ENCODE measurements at regions not wholly inside any gene's neighbourhood (a gene's known extent, or its start where the extent isn't known, plus 50 kb on each side); places are given as distances from the start of the nearest gene placed in this dataset.

DNA sequence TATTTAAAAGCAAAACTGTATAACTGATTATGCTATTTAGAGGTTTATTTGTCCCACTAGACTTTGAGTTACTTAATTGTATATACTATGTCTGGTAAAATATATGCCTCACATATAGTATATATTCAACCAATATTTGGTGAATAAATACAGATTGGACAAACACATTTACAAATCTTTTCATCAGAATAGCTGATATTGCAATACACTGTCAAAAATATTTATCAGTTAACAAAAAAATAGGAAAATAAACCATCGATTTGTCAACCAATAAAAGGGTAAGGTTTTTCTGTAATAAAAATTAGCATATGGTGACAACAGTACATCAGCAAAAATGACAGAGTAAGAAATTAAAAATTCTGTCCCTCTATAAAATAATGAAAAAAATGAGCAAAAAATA is 889.9 kb upstream of the INTU start:
- CTCF ChIA-PET (ENCODE audit: low intra/inter-chr PET ratio, low total read pairs) = no interaction called here
- no peaks in the 10 kb centered on the region for H3K79me2 ChIP-seq (ENCODE audit: insufficient read depth, low read length)
- no peak for FAIRE-seq
- intact Hi-C loops (cut with micrococcal nuclease; ENCODE audit: unreplicated experiment) (no loop called here), in situ Hi-C loops (cut with HindIII; ENCODE audit: extremely low pct_ligation_motif_present, low pct_unique_long_range_greater_than_20kb) (no loop called here)
- no peak overlapping the region for H3K9ac ChIP-seq (ENCODE audit: insufficient read depth, low read depth, low read length)
- BruUV-seq (replicated peaks) = no TSS peak
- no peaks in the 10 kb centered on the region for H3K27me3 ChIP-seq (ENCODE audit: control insufficient read depth in 1 of 2, insufficient read depth in 2 of 2, low read length in 2 of 2)
- no peak overlapping the region for H2AFZ ChIP-seq (ENCODE audit: low read length)
- TF ChIP-seq MAFK (conservative IDR thresholded peaks at IDR 0.05 in 1 of 2, IDR thresholded peaks at IDR 0.05 in 1 of 2; ENCODE audit: low read length in 2 of 2) (peak in 1 of 2 experiments; percentile 35; a peak in 2 of 4 replicates), ZSCAN22 (CRISPR knock-in tag; IDR thresholded peaks at IDR 0.05) (no peak)
- 3% methylated on average over 1 of the region's 1 CpG for WGBS (ENCODE audit: low lambda C conversion rate)
- no peaks in the 10 kb centered on the region for H3K36me3 ChIP-seq (replicated peaks in 1 of 2; ENCODE audit: control insufficient read depth in 1 of 2, insufficient read depth in 2 of 2, low read length in 2 of 2)
- POLR2A ChIA-PET = no interaction called here
- H4K20me1 ChIP-seq (ENCODE audit: insufficient read depth, low read length) = no peaks in the 10 kb centered on the region
- H3K9me3 ChIP-seq (ENCODE audit: low read length) = no peaks in the 10 kb centered on the region
- no peak overlapping the region for H3K4me3 ChIP-seq (replicated peaks in 1 of 3; ENCODE audit: insufficient read depth in 1 of 3, low read depth in 2 of 3, low read length in 3 of 3)
- ATAC-seq = no peak
- H3K4me1 ChIP-seq (ENCODE audit: insufficient read depth, low read length) = no peaks in the 10 kb centered on the region
- H3K27ac ChIP-seq (ENCODE audit: extremely low read length, insufficient read depth, low read length) = no peak overlapping the region
- no peak overlapping the region for H3K4me2 ChIP-seq (ENCODE audit: low read depth, low read length)
- DNase-seq (ENCODE audit: low spot score) = no peak

DNA sequence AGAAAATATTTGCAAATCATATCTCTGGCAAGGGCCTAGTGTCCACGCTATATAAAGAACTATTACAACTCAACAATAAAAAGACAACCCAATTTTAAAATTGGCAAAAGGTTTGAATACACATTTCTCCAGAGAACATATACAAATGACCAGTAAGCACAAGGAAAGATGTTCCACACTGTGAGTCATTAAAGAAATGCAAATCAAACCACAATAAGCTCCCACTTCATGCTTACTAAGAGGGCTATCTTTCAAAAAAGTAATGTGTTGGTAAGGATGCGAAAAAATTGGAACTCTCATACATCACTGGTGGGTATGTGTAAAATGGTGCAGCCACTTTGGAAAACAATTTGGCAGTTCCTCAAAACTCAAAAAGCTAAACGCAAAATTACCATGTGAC is 884.0 kb upstream of the INTU start:
- POLR2A ChIA-PET = no interaction called here
- H3K4me2 ChIP-seq (ENCODE audit: low read depth, low read length) = no peak overlapping the region
- no peaks in the 10 kb centered on the region for H3K79me2 ChIP-seq (ENCODE audit: insufficient read depth, low read length)
- H2AFZ ChIP-seq (ENCODE audit: low read length) = no peak overlapping the region
- H3K4me1 ChIP-seq (ENCODE audit: insufficient read depth, low read length) = no peaks in the 10 kb centered on the region
- H3K36me3 ChIP-seq (replicated peaks in 1 of 2; ENCODE audit: control insufficient read depth in 1 of 2, insufficient read depth in 2 of 2, low read length in 2 of 2) = no peaks in the 10 kb centered on the region
- ATAC-seq = no peak
- no peak overlapping the region for H3K27ac ChIP-seq (ENCODE audit: extremely low read length, insufficient read depth, low read length)
- H3K4me3 ChIP-seq (replicated peaks in 1 of 3; ENCODE audit: insufficient read depth in 1 of 3, low read depth in 2 of 3, low read length in 3 of 3) = no peak overlapping the region
- no TSS peak for BruUV-seq (replicated peaks)
- CTCF ChIA-PET (ENCODE audit: low intra/inter-chr PET ratio, low total read pairs) = no interaction called here
- no peaks in the 10 kb centered on the region; a peak in 1 of 5 replicates for H3K27me3 ChIP-seq (ENCODE audit: control insufficient read depth in 1 of 2, insufficient read depth in 2 of 2, low read length in 2 of 2)
- FAIRE-seq = no peak
- no peaks in the 10 kb centered on the region for H4K20me1 ChIP-seq (ENCODE audit: insufficient read depth, low read length)
- intact Hi-C loops (cut with micrococcal nuclease; ENCODE audit: unreplicated experiment) = no loop called here
- 2% methylated on average over 3 of the region's 3 CpGs for WGBS (ENCODE audit: low lambda C conversion rate)
- no peak for DNase-seq (ENCODE audit: low spot score)
- H3K9ac ChIP-seq (ENCODE audit: insufficient read depth, low read depth, low read length) = no peak overlapping the region
- H3K9me3 ChIP-seq (ENCODE audit: low read length) = no peaks in the 10 kb centered on the region
- in situ Hi-C loops (cut with HindIII; ENCODE audit: extremely low pct_ligation_motif_present, low pct_unique_long_range_greater_than_20kb) = no loop called here
- TF ChIP-seq IRF1 (CRISPR knock-in tag; IDR thresholded peaks at IDR 0.05; ENCODE audit: low read depth) (no peak), PAX8 (CRISPR knock-in tag; IDR thresholded peaks at IDR 0.05; ENCODE audit: borderline replicate concordance) (no peak), FOXP1 (IDR thresholded peaks at IDR 0.05) (no peak), FOXP1 (CRISPR knock-in tag; IDR thresholded peaks at IDR 0.05) (no peak), KDM6A (CRISPR knock-in tag; IDR thresholded peaks at IDR 0.05; ENCODE audit: low read depth) (no peak), ZBTB38 (CRISPR knock-in tag; IDR thresholded peaks at IDR 0.05) (no peak), SNAPC4 (CRISPR knock-in tag; IDR thresholded peaks at IDR 0.05) (no peak), ZNF446 (CRISPR knock-in tag; IDR thresholded peaks at IDR 0.05) (no peak)
- TF ChIP-seq, protein P1, sequence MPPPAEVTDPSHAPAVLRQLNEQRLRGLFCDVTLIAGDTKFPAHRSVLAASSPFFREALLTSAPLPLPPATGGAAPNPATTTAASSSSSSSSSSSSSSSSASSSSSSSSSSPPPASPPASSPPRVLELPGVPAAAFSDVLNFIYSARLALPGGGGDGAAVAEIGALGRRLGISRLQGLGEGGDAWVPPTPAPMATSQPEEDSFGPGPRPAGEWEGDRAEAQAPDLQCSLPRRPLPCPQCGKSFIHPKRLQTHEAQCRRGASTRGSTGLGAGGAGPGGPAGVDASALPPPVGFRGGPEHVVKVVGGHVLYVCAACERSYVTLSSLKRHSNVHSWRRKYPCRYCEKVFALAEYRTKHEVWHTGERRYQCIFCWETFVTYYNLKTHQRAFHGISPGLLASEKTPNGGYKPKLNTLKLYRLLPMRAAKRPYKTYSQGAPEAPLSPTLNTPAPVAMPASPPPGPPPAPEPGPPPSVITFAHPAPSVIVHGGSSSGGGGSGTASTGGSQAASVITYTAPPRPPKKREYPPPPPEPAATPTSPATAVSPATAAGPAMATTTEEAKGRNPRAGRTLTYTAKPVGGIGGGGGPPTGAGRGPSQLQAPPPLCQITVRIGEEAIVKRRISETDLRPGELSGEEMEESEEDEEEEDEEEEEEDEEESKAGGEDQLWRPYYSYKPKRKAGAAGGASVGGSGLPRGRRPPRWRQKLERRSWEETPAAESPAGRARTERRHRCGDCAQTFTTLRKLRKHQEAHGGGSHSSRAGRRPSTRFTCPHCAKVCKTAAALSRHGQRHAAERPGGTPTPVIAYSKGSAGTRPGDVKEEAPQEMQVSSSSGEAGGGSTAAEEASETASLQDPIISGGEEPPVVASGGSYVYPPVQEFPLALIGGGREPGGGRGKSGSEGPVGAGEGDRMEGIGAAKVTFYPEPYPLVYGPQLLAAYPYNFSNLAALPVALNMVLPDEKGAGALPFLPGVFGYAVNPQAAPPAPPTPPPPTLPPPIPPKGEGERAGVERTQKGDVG (CRISPR knock-in tag; IDR thresholded peaks at IDR 0.05; ENCODE audit: borderline replicate concordance) = no peak
